Activated T-helper 2 cell treated with anti-CD3 and anti-CD28 coated beads, Interferon-gamma antibody, Interleukin-2, Interleukin-4, amounts not matched to agents 10 μg/mL and 5 μg/mL and 100 μg/mL, durations not matched to agents 14 hours and 24 hours and 36 hours (primary cell): ENCODE measurements at regions not wholly inside any gene's neighbourhood (a gene's known extent, or its start where the extent isn't known, plus 50 kb on each side); places are given as distances from the start of the nearest gene placed in this dataset.

ENCODE experiments used
- DNase-seq: peaks from one replicate; pipeline ENCODE4 v3.0.0; 2021; ENCODE audit warnings: low spot score
- H3K27ac Mint-ChIP-seq: one replicate; pipeline ENCODE4 v1.8.0; 2021; ENCODE audit warnings: mixed read lengths
- H3K27me3 Mint-ChIP-seq: one replicate; pipeline ENCODE4 v1.8.0; 2021; ENCODE audit warnings: low read depth, mixed read lengths
- H3K36me3 Mint-ChIP-seq: one replicate; pipeline ENCODE4 v1.8.0; 2021; ENCODE audit warnings: low read depth, mixed read lengths
- H3K4me1 Mint-ChIP-seq: one replicate; pipeline ENCODE4 v1.8.0; 2021; ENCODE audit warnings: low read depth, mixed read lengths
- H3K4me3 Mint-ChIP-seq: one replicate; pipeline ENCODE4 v1.8.0; 2021; ENCODE audit warnings: low read depth, mild to moderate bottlenecking, moderate library complexity, mixed read lengths
- H3K9me3 Mint-ChIP-seq: one replicate; pipeline ENCODE4 v1.8.0; 2021; ENCODE audit warnings: mixed read lengths
- intact Hi-C: fragments of 100-400 bp; cut with micrococcal nuclease; formaldehyde crosslinking; loops from one replicate; pipeline ENCODE4 v1.15.1; 2023

DNA sequence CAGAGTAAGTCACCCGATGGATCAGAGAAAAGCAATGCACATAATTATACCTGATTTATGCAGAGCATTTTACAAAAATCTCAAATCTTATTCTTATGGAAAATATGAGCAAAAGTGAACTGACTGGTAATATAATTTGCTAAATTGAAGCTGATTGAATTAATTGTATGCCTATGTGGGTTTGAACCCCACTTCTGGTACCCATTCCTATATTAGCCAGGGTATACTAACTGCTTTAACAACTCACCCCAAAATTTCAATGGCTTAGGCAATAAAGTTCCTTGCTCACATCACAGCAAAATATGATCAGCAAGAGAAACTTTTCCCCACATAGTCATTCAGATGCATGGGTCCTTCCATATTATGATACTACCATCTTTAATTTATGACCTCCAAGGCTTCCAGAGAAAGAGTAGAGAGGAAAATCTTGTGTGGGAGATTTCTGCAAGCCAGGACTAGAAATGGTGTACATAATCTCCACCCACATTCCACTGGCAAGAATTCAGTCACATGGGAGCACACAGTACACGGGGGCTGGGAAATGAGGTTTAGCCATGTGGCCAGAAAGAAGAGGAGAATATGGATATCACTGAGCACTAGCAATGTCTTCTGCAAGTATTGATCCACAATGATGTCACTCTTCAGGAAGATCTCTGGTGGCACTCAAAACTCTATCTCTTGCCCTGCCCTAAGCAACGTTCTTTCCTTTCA, 640.7 kb downstream of the BCOR start:
- Mint-ChIP-seq H3K9me3 (peaks cover 5% of the 10 kb centered on the region), H3K27ac (no peak overlapping the region), H3K27me3 (no peaks in the 10 kb centered on the region), H3K4me1 (no peaks in the 10 kb centered on the region), H3K4me3 (no peak overlapping the region), H3K36me3 (no peaks in the 10 kb centered on the region)
- intact Hi-C loops: no loop called here
- no peak for DNase-seq

DNA sequence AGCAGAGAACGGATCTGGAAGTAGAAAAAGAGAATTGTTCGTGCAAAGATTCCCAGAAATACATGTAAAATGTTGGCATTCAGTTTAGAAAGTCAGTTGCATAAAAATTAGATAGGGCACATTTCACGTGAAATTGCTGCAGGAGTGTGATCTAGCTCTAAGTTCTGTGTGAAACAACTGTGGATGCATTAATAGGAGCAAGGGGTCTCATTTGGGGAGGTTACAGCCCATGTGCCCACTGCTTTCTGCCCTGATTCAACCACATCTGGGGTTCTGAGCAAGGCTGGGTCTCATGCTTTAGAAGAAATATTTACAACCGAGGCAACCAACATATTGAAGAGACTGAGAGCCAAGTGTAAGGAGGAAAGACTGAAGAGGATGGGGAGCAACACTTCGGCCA, 639.0 kb downstream of the BCOR start:
- no peak for DNase-seq
- intact Hi-C loops: no loop called here
- Mint-ChIP-seq H3K27me3 (no peaks in the 10 kb centered on the region), H3K9me3 (peaks cover 5% of the 10 kb centered on the region), H3K36me3 (no peaks in the 10 kb centered on the region), H3K27ac (no peak overlapping the region), H3K4me1 (no peaks in the 10 kb centered on the region), H3K4me3 (no peak overlapping the region)

DNA sequence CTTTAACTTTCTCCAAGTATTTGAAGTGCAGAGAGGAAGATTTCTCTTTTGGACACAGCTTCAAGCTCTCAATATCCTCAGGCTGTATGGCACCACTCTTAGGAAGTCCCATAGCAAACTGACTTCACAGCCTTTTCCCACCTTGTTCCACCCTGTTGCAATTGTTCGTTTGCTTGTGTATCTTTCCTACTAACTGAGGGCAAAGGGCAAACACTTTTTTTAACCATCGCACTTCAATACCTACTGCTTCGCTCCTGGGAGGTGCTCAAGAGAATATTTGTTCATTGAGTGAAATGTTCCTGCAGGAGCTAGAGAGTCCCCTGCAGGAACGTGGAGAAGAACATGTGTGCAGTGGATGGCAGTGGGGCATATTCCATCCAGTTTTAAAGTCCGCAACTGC, 638.6 kb downstream of the BCOR start:
- DNase-seq: no peak
- Mint-ChIP-seq H3K9me3 (peaks cover 5% of the 10 kb centered on the region), H3K27me3 (no peaks in the 10 kb centered on the region), H3K36me3 (no peaks in the 10 kb centered on the region), H3K4me1 (no peaks in the 10 kb centered on the region), H3K4me3 (no peak overlapping the region), H3K27ac (no peak overlapping the region)
- intact Hi-C loops: no loop called here

DNA sequence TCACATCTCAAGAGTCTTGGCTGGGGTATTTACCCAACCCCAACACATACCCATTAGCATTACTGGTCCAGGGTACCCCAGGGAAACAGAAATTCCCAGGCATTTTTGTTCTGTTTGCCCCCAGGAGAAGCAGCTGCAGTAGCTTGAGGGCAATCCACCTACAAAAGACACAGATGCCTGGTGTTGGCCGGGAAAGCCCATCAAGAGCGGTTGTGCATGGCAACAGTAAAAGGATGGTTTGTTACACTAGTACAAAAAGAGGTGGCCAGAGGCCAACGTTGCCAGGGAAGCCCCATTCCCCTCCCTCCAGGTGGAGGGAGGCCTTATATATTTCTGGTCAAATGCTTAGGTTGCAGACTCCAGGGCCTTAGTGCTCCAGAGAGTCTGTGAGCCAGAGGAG, 637.8 kb downstream of the BCOR start:
- peaks cover 4% of the 10 kb centered on the region for H3K4me1 Mint-ChIP-seq
- no peak for DNase-seq
- H3K27ac Mint-ChIP-seq: no peak overlapping the region
- no peaks in the 10 kb centered on the region for H3K36me3 Mint-ChIP-seq
- H3K9me3 Mint-ChIP-seq: peaks cover 5% of the 10 kb centered on the region
- no peaks in the 10 kb centered on the region for H3K27me3 Mint-ChIP-seq
- H3K4me3 Mint-ChIP-seq: no peak overlapping the region
- intact Hi-C loops: no loop called here

DNA sequence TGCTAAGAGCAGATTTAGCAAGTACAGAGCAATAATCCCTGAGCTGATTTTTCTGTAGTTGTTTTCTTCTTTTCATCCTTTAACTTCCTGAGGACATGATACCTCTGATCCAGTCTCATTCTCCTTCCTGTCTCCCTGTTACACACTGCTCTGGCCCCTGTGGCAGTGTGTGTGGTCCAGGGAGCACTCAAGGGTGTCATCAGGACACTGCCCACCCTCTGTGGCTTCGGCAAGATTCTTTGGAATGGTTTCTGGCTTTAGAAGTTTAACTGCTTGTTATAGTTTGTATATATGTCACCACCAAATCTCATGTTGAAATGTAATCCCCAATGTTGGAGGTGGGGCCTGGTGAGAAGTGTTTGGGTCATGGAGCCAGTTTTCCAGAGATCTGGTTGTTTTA, 637.3 kb downstream of the BCOR start:
- peaks cover 4% of the 10 kb centered on the region for H3K4me1 Mint-ChIP-seq
- intact Hi-C loops: no loop called here
- H3K9me3 Mint-ChIP-seq: peaks cover 5% of the 10 kb centered on the region
- DNase-seq: no peak
- H3K36me3 Mint-ChIP-seq: no peaks in the 10 kb centered on the region
- no peaks in the 10 kb centered on the region for H3K27me3 Mint-ChIP-seq
- H3K27ac Mint-ChIP-seq: no peak overlapping the region
- H3K4me3 Mint-ChIP-seq: no peak overlapping the region

DNA sequence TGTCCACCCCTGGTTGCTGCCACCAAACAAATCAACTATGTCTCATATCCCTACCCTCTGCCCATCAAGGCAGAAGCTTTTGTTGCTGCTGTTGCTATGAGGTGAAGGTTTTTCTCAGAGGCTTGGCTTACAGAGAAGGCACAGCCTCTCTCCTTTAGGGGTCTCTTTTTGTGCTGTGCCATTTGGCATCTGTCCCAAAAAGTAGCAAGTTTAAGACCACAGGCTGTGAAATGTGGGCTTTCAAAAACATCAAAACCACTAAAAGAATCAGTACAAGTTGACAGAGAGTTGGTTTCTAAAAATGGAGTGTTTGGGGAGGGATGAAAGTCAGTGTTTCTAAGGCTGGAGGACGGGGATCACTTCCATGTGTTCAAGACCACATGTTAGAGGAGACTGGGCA, 634.9 kb downstream of the BCOR start:
- no peaks in the 10 kb centered on the region for H3K9me3 Mint-ChIP-seq
- H3K4me3 Mint-ChIP-seq: no peak overlapping the region

DNA sequence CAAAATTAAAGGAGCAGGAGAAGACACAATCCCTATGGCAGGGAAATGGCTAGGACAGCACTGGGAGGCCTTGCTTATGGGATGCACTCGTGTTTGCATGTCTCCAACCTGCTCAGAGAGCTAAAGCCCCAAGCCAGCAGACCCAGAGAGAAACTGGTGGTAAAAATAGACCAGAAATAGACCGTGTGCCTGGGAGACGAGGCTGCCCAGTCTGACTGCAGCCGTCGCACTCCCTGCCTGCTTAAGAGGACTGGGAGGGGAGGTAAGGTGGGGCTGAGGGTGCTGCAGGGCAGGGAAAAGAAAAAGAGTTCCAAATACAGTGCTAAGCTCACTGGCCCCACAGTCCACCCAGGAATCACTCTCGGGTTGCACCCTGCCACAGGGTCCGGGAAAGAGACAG, 633.5 kb downstream of the BCOR start:
- Mint-ChIP-seq H3K4me3 (no peak overlapping the region), H3K27ac (no peak overlapping the region), H3K9me3 (no peaks in the 10 kb centered on the region), H3K27me3 (no peaks in the 10 kb centered on the region), H3K36me3 (no peaks in the 10 kb centered on the region), H3K4me1 (peaks cover 4% of the 10 kb centered on the region)
- no peak for DNase-seq
- intact Hi-C loops: no loop called here

More for the DNA sequence above, 634.9 kb downstream of the BCOR start:
- intact Hi-C loops: no loop called here
- Mint-ChIP-seq H3K27ac (no peak overlapping the region), H3K36me3 (no peaks in the 10 kb centered on the region), H3K4me1 (peaks cover 4% of the 10 kb centered on the region), H3K27me3 (no peaks in the 10 kb centered on the region)
- DNase-seq: no peak

DNA sequence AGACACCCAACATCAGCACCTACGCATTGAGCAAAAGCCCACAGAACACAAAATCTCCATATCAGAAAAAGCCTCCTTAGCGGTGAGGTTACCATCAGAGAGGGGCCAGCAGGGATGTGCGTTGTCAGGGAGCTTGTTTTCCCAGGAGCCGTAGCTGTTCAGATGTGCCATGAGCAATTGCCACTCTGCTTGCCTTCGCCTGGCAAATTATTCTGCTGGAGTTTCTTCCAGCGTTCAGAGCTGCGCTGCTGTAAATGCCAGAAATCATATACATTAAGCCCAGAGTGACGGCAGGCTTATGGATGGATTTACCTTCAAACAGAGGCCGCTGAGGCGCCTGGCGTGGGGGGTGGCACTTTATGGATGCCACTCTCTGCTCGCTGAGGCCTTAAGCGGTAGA, 632.3 kb downstream of the BCOR start:
- Mint-ChIP-seq H3K9me3 (no peaks in the 10 kb centered on the region), H3K27me3 (no peaks in the 10 kb centered on the region), H3K27ac (no peak overlapping the region), H3K4me1 (peaks cover 4% of the 10 kb centered on the region), H3K36me3 (no peaks in the 10 kb centered on the region), H3K4me3 (no peak overlapping the region)
- intact Hi-C loops: no loop called here
- DNase-seq: no peak

DNA sequence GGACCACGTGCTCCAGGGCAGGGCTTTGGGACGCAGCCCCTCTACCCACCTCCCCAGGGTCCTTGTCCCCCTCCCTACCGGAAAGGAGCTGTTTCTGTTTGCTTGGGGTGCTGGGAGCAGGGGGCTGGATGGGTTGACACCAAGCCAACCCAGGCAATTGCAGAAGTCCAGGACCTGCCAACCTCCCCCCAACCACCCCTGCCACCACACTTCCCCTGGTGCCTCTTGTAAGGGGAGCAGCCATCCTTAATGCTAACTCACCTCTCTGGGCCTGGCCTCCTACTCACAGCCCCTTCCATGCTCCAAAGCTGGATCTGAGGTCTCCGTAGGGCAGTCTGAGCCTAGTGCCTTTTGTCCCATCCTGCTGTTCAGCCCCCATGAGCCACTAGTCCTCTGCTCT, 631.9 kb downstream of the BCOR start:
- Mint-ChIP-seq H3K27ac (no peak overlapping the region), H3K4me1 (peaks cover 4% of the 10 kb centered on the region), H3K27me3 (no peaks in the 10 kb centered on the region), H3K36me3 (no peaks in the 10 kb centered on the region), H3K9me3 (no peaks in the 10 kb centered on the region), H3K4me3 (no peak overlapping the region)
- intact Hi-C loops: no loop called here
- no peak for DNase-seq

DNA sequence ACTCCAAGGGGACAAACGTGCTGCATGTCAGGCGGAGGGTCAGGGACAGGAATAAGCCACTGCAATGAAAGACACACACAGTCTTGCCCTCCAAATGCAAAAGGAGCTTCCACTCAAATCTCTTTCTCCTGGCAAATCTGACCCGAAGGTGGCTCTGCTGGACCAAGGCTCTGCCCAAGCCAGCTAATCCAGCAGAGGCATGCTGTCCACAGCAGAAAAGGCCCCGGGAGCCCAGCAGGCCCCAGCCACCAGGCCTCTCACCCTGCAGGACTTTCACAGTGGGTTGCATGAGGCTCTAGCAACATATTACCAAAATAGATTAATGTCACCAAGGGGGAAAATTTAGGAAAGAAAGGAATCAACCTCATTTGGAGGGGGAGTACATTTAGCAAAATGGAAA, 628.6 kb downstream of the BCOR start:
- Mint-ChIP-seq H3K27me3 (no peaks in the 10 kb centered on the region), H3K4me3 (no peak overlapping the region), H3K27ac (no peak overlapping the region), H3K9me3 (no peaks in the 10 kb centered on the region), H3K4me1 (peaks cover 4% of the 10 kb centered on the region), H3K36me3 (no peaks in the 10 kb centered on the region)
- DNase-seq: no peak
- intact Hi-C loops: no loop called here

DNA sequence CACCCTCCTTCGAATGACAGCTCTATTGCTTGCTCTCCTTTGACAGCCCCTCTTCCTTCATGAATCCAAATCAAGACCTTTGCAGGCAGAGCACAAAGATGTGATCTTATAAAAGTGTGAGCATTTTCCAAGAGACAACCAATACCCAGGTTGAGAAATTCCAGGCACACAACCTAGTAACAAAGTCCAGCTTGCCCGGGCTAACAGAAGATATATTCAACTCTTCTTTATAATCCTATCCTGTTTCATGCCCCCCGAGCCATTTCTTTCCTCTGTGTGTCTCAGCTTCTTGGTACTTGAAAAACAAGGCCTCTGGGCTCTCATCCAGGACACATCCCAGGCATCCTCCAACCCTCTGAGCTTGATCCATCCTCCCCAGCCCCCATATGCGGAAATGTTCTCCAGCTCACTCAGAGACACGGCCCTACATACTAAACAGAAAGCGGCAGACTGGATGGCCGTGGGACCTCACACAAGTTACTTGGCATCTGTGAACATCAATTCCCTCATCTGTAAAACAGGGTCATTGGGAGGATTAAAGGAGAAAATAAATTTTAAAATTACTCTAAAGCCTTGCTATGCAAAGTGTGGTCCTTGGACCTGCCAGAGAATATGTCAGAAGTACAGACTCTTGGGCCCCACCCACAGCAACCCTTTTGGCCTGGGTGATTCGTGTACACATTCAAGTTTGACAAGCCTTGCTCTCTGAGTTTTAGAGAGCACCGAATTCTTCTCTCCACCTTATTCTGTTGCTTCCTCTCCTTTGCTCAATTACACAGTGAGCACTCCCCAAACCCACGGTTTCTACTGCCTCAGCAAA, 627.0 kb downstream of the BCOR start:
- Mint-ChIP-seq H3K36me3 (no peaks in the 10 kb centered on the region), H3K4me3 (no peak overlapping the region), H3K4me1 (peaks cover 2% of the 10 kb centered on the region), H3K27ac (no peak overlapping the region), H3K9me3 (no peaks in the 10 kb centered on the region), H3K27me3 (no peaks in the 10 kb centered on the region)
- intact Hi-C loops: no loop called here
- no peak for DNase-seq

DNA sequence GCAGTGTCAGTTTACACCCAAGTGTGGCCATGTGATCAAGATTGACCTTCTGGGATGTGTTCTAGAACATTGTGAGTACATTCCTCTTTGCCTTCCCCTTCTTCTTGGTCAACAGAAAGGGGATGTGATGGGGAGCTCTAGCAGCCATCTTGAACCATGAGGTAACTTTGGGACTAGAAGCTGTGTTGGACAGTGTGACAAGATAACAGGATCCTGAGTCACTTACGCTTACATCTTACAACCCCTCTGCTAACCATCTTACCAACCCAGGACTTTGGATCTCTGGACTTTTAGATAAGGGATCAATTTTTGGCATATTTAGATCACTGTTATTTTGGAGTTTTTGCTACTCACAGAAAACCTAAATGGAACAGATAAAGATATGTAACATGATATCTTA, 625.6 kb downstream of the BCOR start:
- no peak for DNase-seq
- intact Hi-C loops: no loop called here
- Mint-ChIP-seq H3K27ac (no peak overlapping the region), H3K36me3 (no peaks in the 10 kb centered on the region), H3K9me3 (no peaks in the 10 kb centered on the region), H3K27me3 (no peaks in the 10 kb centered on the region), H3K4me1 (peaks cover 2% of the 10 kb centered on the region), H3K4me3 (no peak overlapping the region)

DNA sequence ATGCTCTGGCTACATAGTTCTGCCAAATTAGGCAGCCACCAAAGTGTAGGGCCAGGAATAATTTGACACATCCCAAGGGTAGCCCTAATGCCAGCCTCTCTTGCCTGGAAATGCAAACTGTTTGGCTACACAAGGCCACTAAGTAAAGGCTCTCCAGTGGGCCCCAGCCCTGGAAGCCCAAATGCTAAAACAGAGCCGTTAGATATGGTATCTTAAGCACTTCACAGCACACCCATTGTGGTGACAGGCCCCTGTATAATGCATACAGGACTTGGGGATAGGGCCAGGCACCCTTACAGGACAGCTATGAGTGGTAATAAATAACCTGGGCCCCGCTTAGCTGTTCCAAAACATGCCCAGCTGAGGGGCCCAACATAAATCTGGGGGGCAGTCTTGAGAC, 623.9 kb downstream of the BCOR start:
- peaks cover 2% of the 10 kb centered on the region for H3K4me1 Mint-ChIP-seq
- intact Hi-C loops: no loop called here
- no peaks in the 10 kb centered on the region for H3K36me3 Mint-ChIP-seq
- no peak overlapping the region for H3K4me3 Mint-ChIP-seq
- H3K9me3 Mint-ChIP-seq: no peaks in the 10 kb centered on the region
- DNase-seq: no peak
- H3K27ac Mint-ChIP-seq: no peak overlapping the region
- no peaks in the 10 kb centered on the region for H3K27me3 Mint-ChIP-seq
